Upper lobe of left lung (tissue), 4 donors: ENCODE measurements at regions not wholly inside any gene's neighbourhood (a gene's known extent, or its start where the extent isn't known, plus 50 kb on each side); places are given as distances from the start of the nearest gene placed in this dataset.

Experiments
- POLR2A ChIP-seq, 4 donors: fragments of 450-650 bp; IDR thresholded peaks; one replicate each; pipeline ENCODE4 v1.5.1; 2016 to 2017; ENCODE audit warnings: antibody characterized with exemption in 4 of 4, mild to moderate bottlenecking in 2 of 4
- TF ChIP-seq, protein P1 (sequence below), 6 experiments: fragments of 450-650 bp in 4 of 6; fragments of 200-600 bp in 2 of 6; sonication (generic) in 2 of 6; IDR thresholded peaks; one replicate each; pipeline ENCODE4 v1.5.1; 2016 to 2019; ENCODE audit warnings: antibody characterized with exemption in 6 of 6

DNA sequence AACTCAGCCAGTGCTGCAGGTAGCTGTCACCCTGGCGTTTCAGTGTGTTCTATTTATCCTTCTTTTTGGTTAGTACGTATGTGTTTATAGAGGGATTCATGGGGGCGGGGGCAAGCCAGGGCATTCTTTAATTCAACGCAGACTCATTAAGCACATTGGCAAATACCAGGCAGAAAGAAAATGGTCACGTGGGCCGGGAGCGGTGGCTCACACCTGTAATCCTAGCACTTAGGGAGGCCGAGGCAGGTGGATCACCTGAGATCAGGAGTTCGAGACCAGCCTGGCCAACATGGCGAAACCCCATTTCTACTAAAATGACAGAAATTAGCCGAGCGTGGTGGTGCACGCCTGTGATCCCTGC, 69.1 kb downstream of the HAPSTR1 start:
- TF ChIP-seq, protein P1, sequence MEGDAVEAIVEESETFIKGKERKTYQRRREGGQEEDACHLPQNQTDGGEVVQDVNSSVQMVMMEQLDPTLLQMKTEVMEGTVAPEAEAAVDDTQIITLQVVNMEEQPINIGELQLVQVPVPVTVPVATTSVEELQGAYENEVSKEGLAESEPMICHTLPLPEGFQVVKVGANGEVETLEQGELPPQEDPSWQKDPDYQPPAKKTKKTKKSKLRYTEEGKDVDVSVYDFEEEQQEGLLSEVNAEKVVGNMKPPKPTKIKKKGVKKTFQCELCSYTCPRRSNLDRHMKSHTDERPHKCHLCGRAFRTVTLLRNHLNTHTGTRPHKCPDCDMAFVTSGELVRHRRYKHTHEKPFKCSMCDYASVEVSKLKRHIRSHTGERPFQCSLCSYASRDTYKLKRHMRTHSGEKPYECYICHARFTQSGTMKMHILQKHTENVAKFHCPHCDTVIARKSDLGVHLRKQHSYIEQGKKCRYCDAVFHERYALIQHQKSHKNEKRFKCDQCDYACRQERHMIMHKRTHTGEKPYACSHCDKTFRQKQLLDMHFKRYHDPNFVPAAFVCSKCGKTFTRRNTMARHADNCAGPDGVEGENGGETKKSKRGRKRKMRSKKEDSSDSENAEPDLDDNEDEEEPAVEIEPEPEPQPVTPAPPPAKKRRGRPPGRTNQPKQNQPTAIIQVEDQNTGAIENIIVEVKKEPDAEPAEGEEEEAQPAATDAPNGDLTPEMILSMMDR (IDR thresholded peaks at IDR 0.05) = no peak
- no peak for TF ChIP-seq POLR2A (IDR thresholded peaks at IDR 0.05)
